ENCODE measurements at regions not wholly inside any gene's neighbourhood (a gene's known extent, or its start where the extent isn't known, plus 50 kb on each side); places are given as distances from the start of the nearest gene placed in this dataset.

DNA sequence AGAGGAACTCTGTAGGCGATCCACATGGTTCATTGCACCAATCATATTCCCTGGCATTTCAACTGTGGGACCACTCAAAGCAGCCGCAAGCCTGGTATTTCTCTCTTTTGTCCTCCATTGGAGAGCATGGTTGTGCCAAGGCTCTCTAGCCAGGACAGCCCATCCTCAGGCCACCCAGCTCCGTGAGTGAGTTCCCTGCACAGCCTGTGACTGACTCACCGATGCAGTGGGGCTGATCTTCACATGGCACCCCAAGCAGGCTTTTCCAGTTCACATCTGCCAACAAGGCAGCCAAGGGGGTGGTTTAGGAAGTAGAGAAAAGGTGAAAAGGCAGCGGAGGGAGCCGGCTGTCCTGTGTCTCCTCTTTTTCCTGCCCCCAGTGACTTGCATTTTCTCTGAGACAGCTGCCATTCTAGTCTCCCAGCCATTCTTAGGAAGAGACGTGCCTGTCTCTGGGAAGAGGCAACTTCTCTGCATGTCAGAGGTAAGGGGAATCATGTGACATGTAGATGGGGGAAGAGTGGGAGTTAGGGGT is 69.2 kb downstream of the MID1IP1 start:
- TF ChIP-seq, protein P1, sequence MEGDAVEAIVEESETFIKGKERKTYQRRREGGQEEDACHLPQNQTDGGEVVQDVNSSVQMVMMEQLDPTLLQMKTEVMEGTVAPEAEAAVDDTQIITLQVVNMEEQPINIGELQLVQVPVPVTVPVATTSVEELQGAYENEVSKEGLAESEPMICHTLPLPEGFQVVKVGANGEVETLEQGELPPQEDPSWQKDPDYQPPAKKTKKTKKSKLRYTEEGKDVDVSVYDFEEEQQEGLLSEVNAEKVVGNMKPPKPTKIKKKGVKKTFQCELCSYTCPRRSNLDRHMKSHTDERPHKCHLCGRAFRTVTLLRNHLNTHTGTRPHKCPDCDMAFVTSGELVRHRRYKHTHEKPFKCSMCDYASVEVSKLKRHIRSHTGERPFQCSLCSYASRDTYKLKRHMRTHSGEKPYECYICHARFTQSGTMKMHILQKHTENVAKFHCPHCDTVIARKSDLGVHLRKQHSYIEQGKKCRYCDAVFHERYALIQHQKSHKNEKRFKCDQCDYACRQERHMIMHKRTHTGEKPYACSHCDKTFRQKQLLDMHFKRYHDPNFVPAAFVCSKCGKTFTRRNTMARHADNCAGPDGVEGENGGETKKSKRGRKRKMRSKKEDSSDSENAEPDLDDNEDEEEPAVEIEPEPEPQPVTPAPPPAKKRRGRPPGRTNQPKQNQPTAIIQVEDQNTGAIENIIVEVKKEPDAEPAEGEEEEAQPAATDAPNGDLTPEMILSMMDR (conservative IDR thresholded peaks at IDR 0.05; ENCODE audit: low read depth, low read length): no peak
- TF ChIP-seq EZH2phosphoT487 (IDR thresholded peaks at IDR 0.05; ENCODE audit: borderline replicate concordance, low read length) (no peak), EZH2 (IDR thresholded peaks at IDR 0.05; ENCODE audit: low read length, unreplicated experiment) (no peak)
